Ovary (tissue), 7 donors: ENCODE measurements at regions not wholly inside any gene's neighbourhood (a gene's known extent, or its start where the extent isn't known, plus 50 kb on each side); places are given as distances from the start of the nearest gene placed in this dataset.

Source experiments
- DNase-seq, 5 donors: peaks; one replicate each; pipeline ENCODE4 v3.0.0-alpha.2; 2019 to 2020
- H3K27ac ChIP-seq, 2 donors: fragments of 200-600 bp; one replicate each; pipeline versions ENCODE4 v1.5.1 to v1.8.0; 2019 to 2022
- H3K27me3 ChIP-seq: fragments of 200-600 bp; one replicate; pipeline ENCODE4 v1.8.0; 2022
- H3K36me3 ChIP-seq: fragments of 200-600 bp; sonication (generic); one replicate; pipeline ENCODE4 v1.5.1; 2019
- H3K4me1 ChIP-seq: one replicate; pipeline ENCODE4 v1.8.1; 2013; ENCODE audit warnings: mild to moderate bottlenecking, moderate library complexity; ENCODE audit not compliant: insufficient read depth
- H3K4me3 ChIP-seq: fragments of 200-600 bp; sonication (generic); one replicate; pipeline ENCODE4 v1.5.1; 2017
- H3K9me3 ChIP-seq, 2 donors: fragments of 200-600 bp in 1 of 2; sonication (generic) in 1 of 2; one replicate each; pipeline versions ENCODE4 v1.5.1 to v1.8.1; 2013 to 2019; ENCODE audit warnings: mild to moderate bottlenecking in 1 of 2, moderate library complexity in 1 of 2
- CTCF ChIP-seq, 3 donors: fragments of 450-650 bp in 2 of 3; fragments of 200-600 bp in 1 of 3; IDR thresholded peaks; one replicate each; pipeline versions ENCODE4 v1.5.1 to v1.8.0; 2016 to 2022; ENCODE audit warnings: antibody characterized with exemption in 3 of 3, mild to moderate bottlenecking in 1 of 3
- EP300 ChIP-seq: sonication (generic); formaldehyde crosslinking; IDR thresholded peaks from one replicate; pipeline ENCODE4 v1.6.1; 2017; ENCODE audit warnings: antibody characterized with exemption
- POLR2A ChIP-seq: fragments of 450-650 bp; IDR thresholded peaks from one replicate; pipeline ENCODE4 v1.6.1; 2017; ENCODE audit warnings: antibody characterized with exemption, mild to moderate bottlenecking, moderate library complexity
- WGBS, 3 donors: extraction: QIAGEN DNeasy Blood & Tissue Kit in 1 of 3; methylation state at CpG; one replicate each; pipeline versions ENCODE4 v1.1.5 to v1.1.7; 2013 to 2017; 5-methylcytosine and 5-hydroxymethylcytosine counted together
- intact Hi-C, 4 donors: fragments of 100-400 bp; cut with DNase I; formaldehyde crosslinking; loops; one replicate each; pipeline versions ENCODE4 v1.11.0 to v1.15.1; 2022 to 2023
- donor health status: DM: no; HTN: no; CAD: no; lungs with moderate emphysema.
- donor health status: DM: no; HTN: no; CAD: no.
- donor health status: Bipolar disorder and iron deficiency.
- donor health status: DM: no; HTN: no; CAD: no.
- donor health status: DM: yes; HTN: yes; CAD: no.

DNA sequence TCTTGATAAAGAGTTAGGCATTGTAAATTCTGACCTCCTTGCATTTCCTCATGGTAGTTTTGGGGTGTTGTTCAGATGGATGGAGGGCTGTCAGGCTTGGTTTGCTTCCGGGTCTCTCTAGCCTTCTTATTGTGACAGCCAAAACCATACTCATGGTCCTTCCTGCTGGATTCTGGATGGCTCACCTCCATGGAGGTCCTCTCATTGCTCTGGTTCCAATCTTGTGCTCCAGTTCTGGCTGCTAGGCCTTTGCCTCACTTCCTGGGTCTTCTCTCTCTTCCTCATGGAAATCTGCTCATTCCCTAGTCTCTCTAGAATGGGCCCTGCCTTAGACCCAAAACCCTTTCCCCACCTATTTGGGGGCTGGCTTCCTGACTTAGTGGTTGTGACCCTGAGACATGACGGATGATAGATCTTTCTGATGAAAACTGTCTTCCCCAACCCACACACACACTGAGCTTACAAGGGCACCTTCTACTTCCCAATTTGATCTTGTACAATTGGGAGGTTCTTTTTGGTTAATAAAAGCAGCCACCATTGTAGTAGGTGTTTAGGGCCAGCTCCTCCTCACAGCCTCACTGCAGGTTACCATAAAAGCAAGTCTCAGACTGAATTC lies 66.2 kb upstream of the XCR1 start:
- DNase-seq = no peak
- no peaks in the 10 kb centered on the region for H3K4me1 ChIP-seq
- 89 to 95% (median 93%) methylated on average over 2 of the region's 2 CpGs for WGBS, 3 donors
- no peaks in the 10 kb centered on the region for H3K27me3 ChIP-seq
- intact Hi-C loops = no loop called here
- no peak for TF ChIP-seq CTCF (IDR thresholded peaks at IDR 0.05)
- TF ChIP-seq EP300 = no peak
- no peak for TF ChIP-seq POLR2A
- H3K36me3 ChIP-seq = no peaks in the 10 kb centered on the region
- H3K4me3 ChIP-seq = no peak overlapping the region
- no peaks in the 10 kb centered on the region for H3K9me3 ChIP-seq
- H3K27ac ChIP-seq = no peak overlapping the region

DNA sequence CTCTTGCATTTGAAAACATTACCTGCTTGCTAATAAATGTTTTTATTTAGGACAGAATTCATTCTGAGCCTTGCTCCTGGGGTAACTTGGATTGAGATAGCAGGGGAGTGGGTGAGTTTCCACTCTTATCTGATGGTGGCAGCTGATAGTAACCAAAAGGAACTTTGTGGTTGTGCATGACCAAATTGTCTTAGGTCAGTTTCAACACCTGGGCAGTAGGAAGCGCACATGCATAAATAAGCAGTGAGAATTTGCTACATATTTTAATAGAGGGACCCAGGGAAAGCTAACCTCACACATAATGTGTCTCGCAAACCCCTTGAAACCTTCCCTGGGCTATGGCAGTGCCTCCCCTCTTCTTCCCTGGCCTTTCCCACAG lies 65.4 kb upstream of the XCR1 start:
- Histone ChIP-seq H3K27me3 (no peaks in the 10 kb centered on the region), H3K4me1 (no peaks in the 10 kb centered on the region), H3K9me3 (no peaks in the 10 kb centered on the region), H3K27ac (no peak overlapping the region), H3K36me3 (no peaks in the 10 kb centered on the region), H3K4me3 (no peak overlapping the region)
- no peak for DNase-seq
- TF ChIP-seq CTCF (IDR thresholded peaks at IDR 0.05) (no peak), EP300 (no peak), POLR2A (no peak)
- intact Hi-C loops = no loop called here
- 92 to 100% (median 97%) methylated on average over 2 of the region's 2 CpGs for WGBS, 3 donors

GRCh38 chr3:46091741-46092701 lies 64.7 kb upstream of the XCR1 start:
- DNase-seq = no peak
- no peak for TF ChIP-seq CTCF (IDR thresholded peaks at IDR 0.05)
- no peak for TF ChIP-seq EP300
- no peak for TF ChIP-seq POLR2A
- Histone ChIP-seq H3K4me3 (no peak overlapping the region), H3K36me3 (no peaks in the 10 kb centered on the region), H3K27ac (no peak overlapping the region), H3K9me3 (no peaks in the 10 kb centered on the region), H3K27me3 (no peaks in the 10 kb centered on the region), H3K4me1 (no peaks in the 10 kb centered on the region)
- 49 to 56% (median 52%) methylated on average over 4 of the region's 4 CpGs for WGBS, 3 donors
- intact Hi-C loops = no loop called here

DNA sequence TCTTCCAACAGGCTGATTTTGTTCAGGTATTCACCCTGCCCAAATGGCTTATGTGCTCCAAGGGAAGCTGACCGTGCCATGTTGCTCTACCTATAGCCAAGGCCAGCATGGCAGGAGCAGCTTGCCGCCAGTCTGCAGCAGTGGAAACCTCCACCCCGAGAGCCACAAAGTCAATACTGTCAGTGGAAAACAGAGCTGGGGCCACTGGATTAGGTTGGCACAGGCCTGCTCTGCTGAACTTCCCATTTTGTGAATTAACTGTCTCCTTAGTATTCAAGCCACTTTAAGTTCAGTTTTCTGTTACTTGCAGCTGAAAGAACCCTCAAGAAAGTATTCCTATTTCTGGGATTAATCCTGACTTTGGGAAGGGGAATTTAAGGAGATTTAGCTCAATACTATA lies 63.8 kb upstream of the XCR1 start:
- TF ChIP-seq EP300 = no peak
- no peak for TF ChIP-seq CTCF (IDR thresholded peaks at IDR 0.05)
- no peak for TF ChIP-seq POLR2A
- Histone ChIP-seq H3K4me3 (no peak overlapping the region), H3K27me3 (no peaks in the 10 kb centered on the region), H3K4me1 (no peaks in the 10 kb centered on the region), H3K9me3 (no peaks in the 10 kb centered on the region), H3K27ac (no peak overlapping the region), H3K36me3 (no peaks in the 10 kb centered on the region)
- intact Hi-C loops = no loop called here
- no peak for DNase-seq
- WGBS, 3 donors = 93 to 97% (median 94%) methylated on average over 3 of the region's 3 CpGs
